Smooth muscle cell (in vitro differentiated cells): ENCODE measurements at regions not wholly inside any gene's neighbourhood (a gene's known extent, or its start where the extent isn't known, plus 50 kb on each side); places are given as distances from the start of the nearest gene placed in this dataset.

ENCODE experiments used
- DNase-seq: peaks from one replicate; lab custom pipeline; 2025; ENCODE audit not compliant: unreplicated experiment; lab: John Stamatoyannopoulos, UW
- H2AFZ ChIP-seq: fragments of 200-600 bp; sonication (generic); 2 replicates; pipeline ENCODE4 v1.6.0; 2016; ENCODE audit warnings: antibody characterized with exemption, low read depth, mild to moderate bottlenecking
- H3F3A ChIP-seq: fragments of 200-600 bp; sonication (generic); 2 replicates; pipeline ENCODE4 v1.6.0; 2017; ENCODE audit warnings: antibody characterized with exemption, low read depth
- H3K27ac ChIP-seq: fragments of 200-600 bp; sonication (generic); 2 replicates; pipeline ENCODE4 v1.5.1; 2016; ENCODE audit warnings: low read depth, mild to moderate bottlenecking
- H3K27me3 ChIP-seq: fragments of 200-600 bp; sonication (generic); 2 replicates; pipeline ENCODE4 v1.6.1; 2016; ENCODE audit warnings: low read depth, mild to moderate bottlenecking
- H3K36me3 ChIP-seq: fragments of 200-600 bp; sonication (generic); 2 replicates; pipeline ENCODE4 v1.5.1; 2016; ENCODE audit warnings: low read depth
- H3K4me1 ChIP-seq: fragments of 200-600 bp; sonication (generic); 2 replicates; pipeline ENCODE4 v1.5.1; 2016; ENCODE audit warnings: low read depth
- H3K4me2 ChIP-seq: fragments of 200-600 bp; sonication (generic); 2 replicates; pipeline ENCODE4 v1.6.0; 2016; ENCODE audit warnings: mild to moderate bottlenecking
- H3K4me3 ChIP-seq: fragments of 200-600 bp; sonication (generic); 2 replicates; pipeline ENCODE4 v1.5.1; 2016; ENCODE audit warnings: mild to moderate bottlenecking
- H3K79me2 ChIP-seq: fragments of 200-600 bp; sonication (generic); 2 replicates; pipeline ENCODE4 v1.6.0; 2016; ENCODE audit warnings: low read depth, mild to moderate bottlenecking
- H3K9ac ChIP-seq: fragments of 200-600 bp; sonication (generic); 2 replicates; pipeline ENCODE4 v1.6.0; 2016; ENCODE audit warnings: low read depth
- H3K9me3 ChIP-seq: fragments of 200-600 bp; sonication (generic); replicated peaks from 2 replicates; pipeline ENCODE4 v1.5.1; 2016; ENCODE audit warnings: low read depth
- H4K20me1 ChIP-seq: fragments of 200-600 bp; sonication (generic); 2 replicates; pipeline ENCODE4 v1.6.0; 2016; ENCODE audit warnings: low read depth
- CTCF ChIP-seq: fragments of 200-600 bp; sonication (generic); IDR thresholded peaks from 2 replicates; pipeline ENCODE4 v1.5.1; 2017; ENCODE audit warnings: borderline replicate concordance, mild to moderate bottlenecking, antibody characterized with exemption; ENCODE audit not compliant: insufficient read depth, poor library complexity, severe bottlenecking
- WGBS: methylation state at CpG from one replicate; pipeline ENCODE4 v1.1.7; 2016; ENCODE audit warnings: low lambda C conversion rate; 5-methylcytosine and 5-hydroxymethylcytosine counted together

- no peak overlapping the region for H3K4me2 ChIP-seq
- no peak overlapping the region for H2AFZ ChIP-seq
- H3K27me3 ChIP-seq, result no peaks in the 10 kb centered on the region
- WGBS, result 97% methylated on average over 1 of the region's 1 CpG
- no peaks in the 10 kb centered on the region for H3F3A ChIP-seq
- no peaks in the 10 kb centered on the region for H3K4me1 ChIP-seq
- no peaks in the 10 kb centered on the region for H4K20me1 ChIP-seq
- H3K4me3 ChIP-seq, result no peak overlapping the region
- H3K36me3 ChIP-seq, result no peaks in the 10 kb centered on the region
- no peaks in the 10 kb centered on the region for H3K9me3 ChIP-seq
- no peak overlapping the region for H3K9ac ChIP-seq
- TF ChIP-seq CTCF, result no peak
- DNase-seq, result no peak
- H3K27ac ChIP-seq, result no peak overlapping the region
- no peaks in the 10 kb centered on the region for H3K79me2 ChIP-seq
These were observed 830.3 kb downstream of the DIPK2A start for GRCh38 chr3:144801890-144802289.

- TF ChIP-seq CTCF, result no peak
- H3K27ac ChIP-seq, result no peak overlapping the region
- no peaks in the 10 kb centered on the region for H4K20me1 ChIP-seq
- no peaks in the 10 kb centered on the region for H3K9me3 ChIP-seq
- no peaks in the 10 kb centered on the region for H3K36me3 ChIP-seq
- H3K27me3 ChIP-seq, result no peaks in the 10 kb centered on the region
- no peaks in the 10 kb centered on the region for H3K79me2 ChIP-seq
- H3F3A ChIP-seq, result no peaks in the 10 kb centered on the region
- WGBS, result 100% methylated on average over 1 of the region's 1 CpG
- H2AFZ ChIP-seq, result no peak overlapping the region
- DNase-seq, result no peak
- H3K4me2 ChIP-seq, result no peak overlapping the region
- H3K9ac ChIP-seq, result no peak overlapping the region
- H3K4me3 ChIP-seq, result no peak overlapping the region
- H3K4me1 ChIP-seq, result no peaks in the 10 kb centered on the region
These were observed 837.8 kb downstream of the DIPK2A start for GRCh38 chr3:144809380-144809779.

GRCh38 chr3:144810160-144810559 is 838.5 kb downstream of the DIPK2A start:
- no peak for DNase-seq
- no peaks in the 10 kb centered on the region for H4K20me1 ChIP-seq
- no peaks in the 10 kb centered on the region for H3K79me2 ChIP-seq
- no peak overlapping the region for H3K4me2 ChIP-seq
- no peaks in the 10 kb centered on the region for H3K9me3 ChIP-seq
- no peaks in the 10 kb centered on the region for H3K36me3 ChIP-seq
- no peak overlapping the region for H2AFZ ChIP-seq
- no peak overlapping the region for H3K9ac ChIP-seq
- no peaks in the 10 kb centered on the region for H3K27me3 ChIP-seq
- no peaks in the 10 kb centered on the region for H3K4me1 ChIP-seq
- TF ChIP-seq CTCF, result no peak
- WGBS, result 84% methylated on average over 1 of the region's 1 CpG
- no peaks in the 10 kb centered on the region for H3F3A ChIP-seq
- H3K4me3 ChIP-seq, result no peak overlapping the region
- no peak overlapping the region for H3K27ac ChIP-seq

GRCh38 chr3:144815655-144816054 is 844.0 kb downstream of the DIPK2A start:
- H3K27me3 ChIP-seq, result no peaks in the 10 kb centered on the region
- no peak overlapping the region for H3K27ac ChIP-seq
- no peak for DNase-seq
- H3K4me2 ChIP-seq, result no peak overlapping the region
- no peaks in the 10 kb centered on the region for H3F3A ChIP-seq
- no peak overlapping the region for H3K4me3 ChIP-seq
- H4K20me1 ChIP-seq, result no peaks in the 10 kb centered on the region
- 66% methylated on average over 3 of the region's 3 CpGs for WGBS
- H3K36me3 ChIP-seq, result no peaks in the 10 kb centered on the region
- H3K9ac ChIP-seq, result no peak overlapping the region
- H3K9me3 ChIP-seq, result no peaks in the 10 kb centered on the region
- H2AFZ ChIP-seq, result no peak overlapping the region
- H3K4me1 ChIP-seq, result no peaks in the 10 kb centered on the region
- no peak for TF ChIP-seq CTCF
- H3K79me2 ChIP-seq, result no peaks in the 10 kb centered on the region
